GM21576 (cell line): ENCODE measurements at regions not wholly inside any gene's neighbourhood (a gene's known extent, or its start where the extent isn't known, plus 50 kb on each side); places are given as distances from the start of the nearest gene placed in this dataset.
"Not testable (repeated sequence)": the region's sequence is repeated elsewhere in the genome, so short reads cannot be mapped to it uniquely, and the experiment has no call there.

Experiments used
- ATAC-seq: cut with Tn5 transposase; IDR thresholded peaks from one replicate; pipeline ENCODE4 v1.9.1; 2021; ENCODE audit warnings: mild to moderate bottlenecking, moderate library complexity; ENCODE audit not compliant: unreplicated experiment

GRCh38 chr12:4158306-4158705 lies 115.3 kb upstream of the CCND2 start:
- ATAC-seq = no peak

GRCh38 chr12:4157122-4157521 lies 116.4 kb upstream of the CCND2 start:
- no peak for ATAC-seq

DNA sequence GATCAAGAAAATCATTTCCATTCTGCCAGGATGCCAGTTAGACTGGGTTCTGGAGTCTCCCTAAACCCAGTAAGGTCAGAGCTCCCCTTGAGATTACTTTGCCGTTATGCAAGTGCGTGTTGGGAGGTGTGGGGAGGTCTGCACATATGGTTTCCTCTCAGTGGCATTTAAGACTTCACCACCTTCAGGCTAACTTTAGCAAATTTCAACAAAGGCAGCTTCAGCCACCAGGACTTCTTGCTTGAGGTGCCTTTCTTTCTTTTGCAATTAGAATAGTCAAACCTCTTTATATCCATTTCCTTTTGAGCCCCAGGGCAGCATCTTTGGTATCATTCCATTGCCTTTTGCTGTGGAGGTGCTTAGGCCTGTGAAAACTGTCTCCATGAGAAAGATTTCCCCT lies 117.2 kb upstream of the CCND2 start:
- ATAC-seq = no peak

DNA sequence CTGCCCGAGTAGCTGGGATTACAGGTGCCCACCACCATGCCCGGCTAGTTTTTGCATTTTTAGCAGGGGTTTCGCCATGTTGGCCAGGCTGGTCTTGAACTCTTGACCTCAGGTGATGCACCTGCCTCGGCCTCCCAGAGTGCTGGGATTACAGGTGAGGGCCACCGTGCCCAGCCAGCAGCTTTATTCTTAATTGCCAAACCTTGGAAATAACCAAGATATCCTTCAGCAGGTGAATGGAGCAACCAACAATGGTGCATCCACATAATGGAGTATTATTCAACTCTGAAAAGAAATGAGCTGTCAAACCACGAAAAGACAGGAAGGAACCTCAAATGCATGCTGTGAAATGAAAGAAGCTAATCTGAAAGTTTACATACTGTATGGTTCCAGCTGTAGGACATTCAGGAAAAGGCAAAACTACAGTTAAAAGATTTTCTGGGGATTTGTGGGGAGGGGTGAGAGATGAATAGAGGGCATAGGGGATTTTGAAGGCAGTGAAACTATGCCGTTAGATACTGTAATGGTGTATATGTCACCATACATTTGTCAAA lies 118.8 kb upstream of the CCND2 start:
- ATAC-seq = no peak

DNA sequence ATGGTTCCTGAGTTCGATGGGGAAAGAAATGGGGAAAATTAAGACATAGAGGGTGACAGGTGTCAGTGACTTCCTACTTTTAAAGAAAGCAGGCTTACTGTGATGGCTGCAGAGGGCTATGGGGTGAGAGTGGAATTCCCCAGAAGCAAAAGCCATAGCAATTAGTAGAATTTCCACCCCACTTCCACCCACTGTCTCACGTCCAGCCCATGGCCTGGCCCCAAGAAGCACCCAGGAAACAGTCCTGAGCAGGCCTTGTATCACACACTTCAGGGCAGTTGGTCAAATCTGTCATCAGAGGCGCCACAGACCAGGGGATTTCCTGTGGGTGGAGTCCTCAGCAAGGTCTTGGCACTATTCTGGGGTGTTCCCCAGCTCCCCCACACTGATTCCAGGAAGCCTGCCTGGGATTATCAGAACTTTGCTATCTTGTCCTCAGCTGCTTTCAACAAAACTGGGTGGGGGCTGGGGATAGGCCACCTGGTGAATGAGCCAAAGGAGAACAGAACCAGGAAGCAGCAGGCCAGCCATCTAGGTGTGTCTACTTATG lies 120.1 kb upstream of the CCND2 start:
- ATAC-seq = peak; percentile 68

DNA sequence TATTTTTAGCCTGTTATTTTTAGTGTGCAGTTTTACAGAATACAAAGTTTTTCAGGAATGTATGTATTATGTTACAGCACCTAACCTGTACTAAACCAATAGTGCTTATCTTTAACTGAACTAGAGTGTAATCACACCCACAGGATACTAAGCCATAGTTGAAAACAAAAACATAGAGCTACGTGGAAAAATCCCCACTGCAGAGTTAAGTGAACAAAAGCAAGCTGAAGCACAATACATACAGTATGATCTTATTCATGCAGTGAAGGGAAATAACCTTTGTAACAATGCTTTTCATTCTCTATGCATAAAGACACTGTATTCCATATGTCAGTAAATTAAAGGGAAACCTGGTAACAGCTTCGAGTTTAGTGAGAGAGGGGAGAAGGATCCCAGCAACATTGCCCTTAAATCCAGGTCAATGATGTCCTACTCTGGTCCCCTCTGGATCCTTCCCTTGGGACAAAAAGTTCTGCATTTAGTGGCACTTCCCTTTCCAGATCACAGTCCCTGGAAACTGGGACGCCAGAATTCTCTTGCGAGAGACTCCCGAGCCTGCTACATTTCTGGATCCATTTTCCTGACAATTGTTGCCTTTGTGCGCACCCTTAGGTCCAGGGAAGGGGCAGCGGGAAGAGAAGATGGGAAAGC lies 121.3 kb upstream of the CCND2 start:
- ATAC-seq = no peak

GRCh38 chr12:4151362-4152121 lies 122.0 kb upstream of the CCND2 start:
- no peak for ATAC-seq

GRCh38 chr12:4150355-4150754 lies 123.2 kb upstream of the CCND2 start:
- ATAC-seq = not testable (repeated sequence)

- ATAC-seq = peak; percentile 56
These were observed 125.0 kb upstream of the CCND2 start for GRCh38 chr12:4148418-4149056.

- no peak for ATAC-seq
These were observed 126.5 kb upstream of the CCND2 start for GRCh38 chr12:4147031-4147481.

DNA sequence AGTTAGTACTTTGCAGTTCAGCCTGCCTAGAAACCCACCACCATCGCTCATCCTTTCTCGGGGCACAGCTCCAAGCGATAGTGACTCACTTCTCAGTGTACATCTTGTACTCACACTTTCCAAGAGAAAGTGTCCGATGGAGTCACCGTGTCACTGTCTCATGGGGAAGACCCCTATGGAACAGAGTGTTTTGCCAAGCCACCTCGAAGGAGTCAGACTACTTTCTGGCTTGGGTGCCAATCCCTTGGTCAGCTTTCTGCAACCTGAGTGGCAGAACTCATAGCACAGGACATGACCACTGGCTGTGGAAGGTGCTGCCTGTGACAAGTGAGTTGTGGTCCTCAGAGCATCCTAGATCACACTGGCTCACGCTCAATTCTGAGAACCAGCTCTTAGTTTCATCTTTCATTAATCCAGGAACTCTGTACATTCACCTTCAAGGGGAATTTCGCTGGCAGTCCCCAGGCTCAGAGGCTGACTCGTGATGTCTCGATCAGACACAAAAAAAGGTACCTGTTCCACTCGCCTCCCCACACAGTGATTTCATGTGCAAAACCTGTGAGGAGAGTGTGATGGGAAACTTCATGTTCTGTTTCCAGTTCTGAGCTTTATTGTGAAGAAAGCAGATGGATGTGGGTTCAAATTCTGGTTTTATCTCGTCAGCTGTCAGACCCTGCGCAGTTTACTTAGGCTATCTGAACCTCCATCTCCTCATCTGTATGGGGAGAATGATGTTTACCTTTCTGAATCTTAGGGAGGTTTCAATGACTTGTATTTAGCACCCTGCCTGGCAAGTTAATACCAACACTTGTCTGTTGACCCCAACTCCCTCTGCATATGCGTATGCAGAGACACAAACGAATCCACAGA lies 127.3 kb upstream of the CCND2 start:
- no peak for ATAC-seq

DNA sequence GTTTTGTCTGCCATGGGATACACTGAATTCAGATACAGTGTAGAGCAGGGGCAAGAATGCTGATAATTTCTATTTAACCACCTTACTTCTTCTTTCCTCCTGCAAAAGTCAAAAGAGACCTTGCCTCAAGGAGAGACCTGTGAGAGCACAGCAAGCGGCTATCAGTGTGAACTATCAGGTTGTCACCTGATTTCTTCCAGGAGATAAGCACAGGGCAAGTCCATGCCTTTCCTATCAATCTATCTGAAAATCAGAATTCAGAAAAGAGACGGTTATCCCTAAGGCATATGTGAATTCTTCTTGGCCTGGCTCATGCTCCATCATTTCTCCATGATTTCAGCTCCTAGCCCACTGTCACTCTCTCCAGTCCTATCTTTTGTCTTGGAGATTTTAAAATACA lies 128.9 kb upstream of the CCND2 start:
- no peak for ATAC-seq

DNA sequence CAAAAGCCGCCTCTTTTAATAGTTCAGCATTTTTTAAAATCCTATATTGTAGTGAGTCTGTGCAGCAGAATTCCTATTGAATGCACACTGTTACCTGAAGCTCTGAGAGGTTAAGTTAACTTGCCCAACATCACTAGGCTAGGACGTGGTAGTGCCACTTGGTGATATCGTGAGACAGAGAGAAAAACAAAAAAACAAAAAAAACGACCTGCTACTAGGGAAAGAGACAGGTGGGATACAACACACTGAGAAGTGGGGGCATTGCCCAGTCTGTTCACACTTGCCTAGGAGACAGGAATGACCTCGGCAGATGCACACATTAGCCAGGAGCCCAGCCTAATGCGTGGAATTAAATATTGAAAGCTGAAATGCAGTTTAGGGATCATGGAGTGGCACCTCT lies 129.7 kb upstream of the CCND2 start:
- no peak for ATAC-seq

DNA sequence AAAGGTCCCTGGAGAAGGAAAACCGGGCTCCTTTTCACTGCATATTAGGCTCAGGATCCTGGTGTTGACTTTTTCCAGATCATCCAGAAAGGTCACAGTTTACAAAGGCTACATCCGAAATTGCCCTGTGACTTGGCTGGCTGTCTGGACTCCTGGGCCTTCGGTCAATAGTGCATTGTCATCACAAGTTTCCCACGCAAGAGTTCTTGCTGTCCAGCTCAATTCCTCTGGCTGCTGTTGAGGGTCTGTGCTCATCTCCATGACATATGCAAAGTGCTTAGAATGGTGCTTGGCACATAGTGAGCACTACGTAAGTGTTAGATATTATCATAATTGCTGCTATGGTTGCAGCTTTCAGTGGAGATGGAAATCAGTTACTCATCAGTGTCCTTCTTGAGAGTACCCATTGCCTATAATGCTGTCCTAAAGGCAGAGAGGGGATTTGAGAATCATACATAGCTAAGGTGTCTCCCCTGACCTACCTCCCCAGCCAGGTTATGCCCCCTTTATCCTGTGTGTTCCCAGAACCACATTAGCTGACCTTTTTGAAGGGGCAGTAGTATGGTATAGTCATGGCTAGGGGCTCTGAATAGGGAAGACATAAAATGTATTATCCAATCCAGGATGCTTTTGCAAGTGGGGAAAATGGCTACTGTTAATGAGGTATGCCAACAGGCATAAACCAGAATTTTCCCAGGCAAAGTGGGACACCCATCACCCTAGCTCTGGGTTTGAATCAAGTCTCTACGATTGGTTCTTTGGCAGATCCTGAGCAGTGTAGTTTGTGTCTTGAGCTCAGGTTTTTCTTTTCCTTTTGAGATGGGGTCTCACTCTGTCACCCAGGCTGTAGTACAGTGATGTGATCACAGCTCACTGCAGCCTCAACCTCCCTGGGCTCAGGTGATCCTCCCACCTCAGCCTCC lies 132.0 kb upstream of the CCND2 start:
- ATAC-seq = no peak

DNA sequence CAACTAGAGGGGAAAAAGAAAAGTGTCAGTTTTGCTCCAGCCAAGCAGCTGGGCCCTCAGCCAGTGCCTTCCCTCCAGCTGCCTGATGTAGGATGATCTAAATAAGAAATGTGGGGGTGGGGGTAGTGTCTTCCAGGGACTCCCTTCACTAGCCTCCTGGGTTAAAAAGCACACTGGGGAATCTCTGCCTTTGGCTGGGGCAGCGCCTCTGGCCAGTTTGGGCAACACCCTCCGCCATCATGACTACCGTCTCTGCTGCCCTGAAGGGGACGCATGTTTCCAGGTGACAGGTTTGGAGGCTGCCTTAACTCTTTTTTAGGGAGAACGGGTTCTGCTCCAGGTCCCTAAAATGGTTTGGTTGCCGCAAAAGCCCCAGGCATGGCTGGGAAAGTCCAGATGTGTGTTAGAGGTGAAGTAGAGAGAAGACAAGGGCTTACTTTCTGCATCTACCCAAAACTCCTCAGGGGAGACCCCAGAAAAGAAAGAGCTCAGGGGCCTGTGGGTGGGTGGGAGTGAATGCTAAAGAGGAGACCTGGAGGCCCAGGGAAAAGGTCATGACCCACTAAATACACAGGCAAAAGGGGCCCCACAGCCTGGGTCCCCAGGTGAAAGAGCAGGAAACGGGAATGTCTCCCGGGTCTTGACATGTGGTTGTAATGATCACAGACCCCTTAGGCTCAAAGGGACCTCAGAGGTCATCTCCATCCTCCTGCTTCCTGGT lies 132.8 kb upstream of the CCND2 start:
- no peak for ATAC-seq

DNA sequence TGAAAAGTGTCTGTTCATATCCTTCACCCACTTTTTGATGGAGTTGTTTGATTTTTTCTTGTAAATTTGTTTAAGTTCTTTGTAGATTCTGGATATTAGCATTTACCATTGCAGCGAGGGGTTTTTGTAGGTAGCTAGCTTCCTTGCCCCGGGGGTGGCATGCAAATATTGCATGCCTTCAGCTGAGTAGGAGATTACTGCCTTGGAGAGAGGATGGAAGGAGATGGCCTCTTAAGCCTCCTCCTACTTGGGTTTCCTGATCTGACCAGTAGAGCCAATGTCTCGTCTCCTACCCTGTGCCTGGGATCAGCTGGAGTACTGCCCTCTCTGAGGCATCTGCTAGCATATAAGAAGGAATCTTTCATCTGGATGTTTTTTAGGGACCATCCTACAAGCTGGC lies 134.4 kb upstream of the CCND2 start:
- ATAC-seq = no peak

GRCh38 chr12:4138532-4138931 lies 135.0 kb upstream of the CCND2 start:
- ATAC-seq = not testable (repeated sequence)

- no peak for ATAC-seq
These were observed 135.5 kb upstream of the CCND2 start for GRCh38 chr12:4138051-4138450.

DNA sequence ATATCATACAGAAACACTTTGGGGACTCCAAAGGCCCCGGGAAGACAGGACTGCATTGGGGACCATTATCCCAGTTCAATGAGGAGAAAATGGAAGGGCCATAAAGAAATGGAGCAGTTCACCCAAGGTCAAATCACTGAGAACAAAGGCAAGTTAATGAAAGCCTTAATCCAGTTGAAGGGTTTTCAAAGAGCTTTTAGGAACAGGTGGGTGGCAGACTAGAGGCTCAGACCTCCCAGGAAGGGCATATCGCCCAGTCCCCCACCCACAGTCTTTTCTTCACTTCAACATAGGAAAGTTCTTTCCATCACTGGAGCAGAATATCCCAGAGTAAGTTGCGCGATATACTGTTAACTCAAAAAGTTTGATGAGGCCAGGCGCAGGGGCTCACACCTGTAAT lies 136.1 kb upstream of the CCND2 start:
- ATAC-seq = no peak
